Neural cell (in vitro differentiated cells): ENCODE measurements at regions not wholly inside any gene's neighbourhood (a gene's known extent, or its start where the extent isn't known, plus 50 kb on each side); places are given as distances from the start of the nearest gene placed in this dataset.

Experiments used
- H2AFZ ChIP-seq: fragments of 200-600, 300-800 bp; sonication (generic), shearing (Covaris generic); 2 replicates; pipeline ENCODE4 v1.6.0; 2014; ENCODE audit warnings: low read depth, mild to moderate bottlenecking, antibody characterized with exemption, low read length, moderate library complexity
- H3F3A ChIP-seq: fragments of 200-600 bp; shearing (Covaris generic); 2 replicates; pipeline ENCODE4 v1.6.1; 2016; ENCODE audit warnings: mild to moderate bottlenecking, moderate library complexity, mixed read lengths, antibody characterized with exemption, low read length; ENCODE audit not compliant: insufficient read depth, poor library complexity, severe bottlenecking
- H3K27ac ChIP-seq: fragments of 200-600, 300-800 bp; sonication (generic), shearing (Covaris generic); 2 replicates; pipeline ENCODE4 v1.5.1; 2014; ENCODE audit warnings: mild to moderate bottlenecking, low read length, moderate library complexity
- H3K27me3 ChIP-seq: fragments of 300-800, 200-600 bp; sonication (generic), shearing (Covaris generic); 2 replicates; pipeline ENCODE4 v1.6.0; 2014; ENCODE audit warnings: mild to moderate bottlenecking, low read depth, low read length, moderate library complexity; ENCODE audit not compliant: insufficient read depth
- H3K36me3 ChIP-seq: fragments of 300-800, 200-600 bp; sonication (generic), shearing (Covaris generic); 2 replicates; pipeline ENCODE4 v1.5.1; 2014; ENCODE audit warnings: mild to moderate bottlenecking, antibody characterized with exemption, low read length, moderate library complexity; ENCODE audit not compliant: insufficient read depth
- H3K4me2 ChIP-seq: fragments of 300-800, 200-600 bp; sonication (generic), shearing (Covaris generic); 2 replicates; pipeline ENCODE4 v1.6.0; 2014; ENCODE audit warnings: mild to moderate bottlenecking, low read length
- H3K4me3 ChIP-seq: fragments of 300-800, 200-600 bp; sonication (generic), shearing (Covaris generic); 2 replicates; pipeline ENCODE4 v1.5.1; 2014; ENCODE audit warnings: mild to moderate bottlenecking, low read length, moderate library complexity
- H3K79me2 ChIP-seq: fragments of 200-600 bp; shearing (Covaris generic); replicated peaks from 2 replicates; pipeline ENCODE4 v1.6.0; 2014; ENCODE audit warnings: mild to moderate bottlenecking, low read length, moderate library complexity; ENCODE audit not compliant: insufficient read depth
- H3K9ac ChIP-seq: fragments of 300-800, 200-600 bp; sonication (generic), shearing (Covaris generic); 2 replicates; pipeline ENCODE4 v1.6.1; 2016; ENCODE audit warnings: mild to moderate bottlenecking, low read length, mixed read lengths
- H3K9me2 ChIP-seq: fragments of 200-600 bp; shearing (Covaris generic); 2 replicates; pipeline ENCODE4 v1.6.1; 2016; ENCODE audit warnings: mild to moderate bottlenecking, low read length, mixed read lengths; ENCODE audit not compliant: insufficient read depth
- H3K9me3 ChIP-seq: fragments of 200-600, 300-800 bp; sonication (generic), shearing (Covaris generic); 2 replicates; pipeline ENCODE4 v1.6.1; 2016; ENCODE audit warnings: mild to moderate bottlenecking, mixed run types, low read length, moderate library complexity, mixed read lengths
- H4K20me1 ChIP-seq: fragments of 200-600 bp; shearing (Covaris generic); 2 replicates; pipeline ENCODE4 v1.6.1; 2016; ENCODE audit warnings: mild to moderate bottlenecking, mixed run types; ENCODE audit not compliant: insufficient read depth
- EP300 ChIP-seq: fragments of 450-650 bp; conservative IDR thresholded peaks from 2 replicates; pipeline ENCODE4 v1.6.1; 2014; ENCODE audit warnings: antibody characterized with exemption, mild to moderate bottlenecking, moderate library complexity; ENCODE audit not compliant: poor library complexity, severe bottlenecking
- EZH2 ChIP-seq: fragments of 200-600, 300-800 bp; shearing (Covaris generic), sonication (generic); IDR thresholded peaks from 2 replicates; pipeline ENCODE4 v1.6.1; 2014; ENCODE audit warnings: antibody characterized with exemption, low read length, borderline replicate concordance, mild to moderate bottlenecking; ENCODE audit not compliant: insufficient read depth, poor library complexity, severe bottlenecking
- MXI1 ChIP-seq: fragments of 450-650 bp; conservative IDR thresholded peaks from 2 replicates; pipeline ENCODE4 v1.6.1; 2014; ENCODE audit warnings: antibody characterized with exemption, mild to moderate bottlenecking; ENCODE audit not compliant: poor library complexity, severe bottlenecking
- POLR2AphosphoS5 ChIP-seq: IDR thresholded peaks from 2 replicates; pipeline ENCODE4 v1.6.1; 2012
- RAD21 ChIP-seq: fragments of 450-650 bp; conservative IDR thresholded peaks from 2 replicates; pipeline ENCODE4 v1.6.1; 2014; ENCODE audit warnings: antibody characterized with exemption, mild to moderate bottlenecking, moderate library complexity
- SMC3 ChIP-seq: fragments of 450-650 bp; conservative IDR thresholded peaks from 2 replicates; pipeline ENCODE4 v1.6.1; 2014; ENCODE audit warnings: antibody characterized with exemption, mild to moderate bottlenecking, moderate library complexity; ENCODE audit not compliant: poor library complexity
- TAF1 ChIP-seq: IDR thresholded peaks from 2 replicates; pipeline ENCODE4 v1.6.1; 2012; ENCODE audit warnings: low read depth
- TF ChIP-seq, protein P1 (sequence below): fragments of 450-650 bp; IDR thresholded peaks from 2 replicates; pipeline ENCODE4 v1.5.1; 2014; ENCODE audit warnings: antibody characterized with exemption, mild to moderate bottlenecking, moderate library complexity; ENCODE audit not compliant: poor library complexity, severe bottlenecking
- TF ChIP-seq, protein P2 (sequence below): IDR thresholded peaks from 2 replicates; pipeline ENCODE4 v1.6.1; 2012; ENCODE audit warnings: borderline replicate concordance

- no peak for TF ChIP-seq EP300
- TF ChIP-seq, protein P1, sequence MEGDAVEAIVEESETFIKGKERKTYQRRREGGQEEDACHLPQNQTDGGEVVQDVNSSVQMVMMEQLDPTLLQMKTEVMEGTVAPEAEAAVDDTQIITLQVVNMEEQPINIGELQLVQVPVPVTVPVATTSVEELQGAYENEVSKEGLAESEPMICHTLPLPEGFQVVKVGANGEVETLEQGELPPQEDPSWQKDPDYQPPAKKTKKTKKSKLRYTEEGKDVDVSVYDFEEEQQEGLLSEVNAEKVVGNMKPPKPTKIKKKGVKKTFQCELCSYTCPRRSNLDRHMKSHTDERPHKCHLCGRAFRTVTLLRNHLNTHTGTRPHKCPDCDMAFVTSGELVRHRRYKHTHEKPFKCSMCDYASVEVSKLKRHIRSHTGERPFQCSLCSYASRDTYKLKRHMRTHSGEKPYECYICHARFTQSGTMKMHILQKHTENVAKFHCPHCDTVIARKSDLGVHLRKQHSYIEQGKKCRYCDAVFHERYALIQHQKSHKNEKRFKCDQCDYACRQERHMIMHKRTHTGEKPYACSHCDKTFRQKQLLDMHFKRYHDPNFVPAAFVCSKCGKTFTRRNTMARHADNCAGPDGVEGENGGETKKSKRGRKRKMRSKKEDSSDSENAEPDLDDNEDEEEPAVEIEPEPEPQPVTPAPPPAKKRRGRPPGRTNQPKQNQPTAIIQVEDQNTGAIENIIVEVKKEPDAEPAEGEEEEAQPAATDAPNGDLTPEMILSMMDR, result no peak
- no peak for TF ChIP-seq MXI1
- TF ChIP-seq SMC3, result no peak
- no peak for TF ChIP-seq POLR2AphosphoS5
- TF ChIP-seq, protein P2, sequence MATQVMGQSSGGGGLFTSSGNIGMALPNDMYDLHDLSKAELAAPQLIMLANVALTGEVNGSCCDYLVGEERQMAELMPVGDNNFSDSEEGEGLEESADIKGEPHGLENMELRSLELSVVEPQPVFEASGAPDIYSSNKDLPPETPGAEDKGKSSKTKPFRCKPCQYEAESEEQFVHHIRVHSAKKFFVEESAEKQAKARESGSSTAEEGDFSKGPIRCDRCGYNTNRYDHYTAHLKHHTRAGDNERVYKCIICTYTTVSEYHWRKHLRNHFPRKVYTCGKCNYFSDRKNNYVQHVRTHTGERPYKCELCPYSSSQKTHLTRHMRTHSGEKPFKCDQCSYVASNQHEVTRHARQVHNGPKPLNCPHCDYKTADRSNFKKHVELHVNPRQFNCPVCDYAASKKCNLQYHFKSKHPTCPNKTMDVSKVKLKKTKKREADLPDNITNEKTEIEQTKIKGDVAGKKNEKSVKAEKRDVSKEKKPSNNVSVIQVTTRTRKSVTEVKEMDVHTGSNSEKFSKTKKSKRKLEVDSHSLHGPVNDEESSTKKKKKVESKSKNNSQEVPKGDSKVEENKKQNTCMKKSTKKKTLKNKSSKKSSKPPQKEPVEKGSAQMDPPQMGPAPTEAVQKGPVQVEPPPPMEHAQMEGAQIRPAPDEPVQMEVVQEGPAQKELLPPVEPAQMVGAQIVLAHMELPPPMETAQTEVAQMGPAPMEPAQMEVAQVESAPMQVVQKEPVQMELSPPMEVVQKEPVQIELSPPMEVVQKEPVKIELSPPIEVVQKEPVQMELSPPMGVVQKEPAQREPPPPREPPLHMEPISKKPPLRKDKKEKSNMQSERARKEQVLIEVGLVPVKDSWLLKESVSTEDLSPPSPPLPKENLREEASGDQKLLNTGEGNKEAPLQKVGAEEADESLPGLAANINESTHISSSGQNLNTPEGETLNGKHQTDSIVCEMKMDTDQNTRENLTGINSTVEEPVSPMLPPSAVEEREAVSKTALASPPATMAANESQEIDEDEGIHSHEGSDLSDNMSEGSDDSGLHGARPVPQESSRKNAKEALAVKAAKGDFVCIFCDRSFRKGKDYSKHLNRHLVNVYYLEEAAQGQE, result no peak
- TF ChIP-seq EZH2, result no peak
- no peak for TF ChIP-seq TAF1
- TF ChIP-seq RAD21, result no peak
- H2AFZ ChIP-seq, result no peak overlapping the region
- no peaks in the 10 kb centered on the region for H3F3A ChIP-seq
- no peak overlapping the region for H3K4me3 ChIP-seq
- H3K9me2 ChIP-seq, result no peaks in the 10 kb centered on the region
- H3K27ac ChIP-seq, result no peak overlapping the region
- no peaks in the 10 kb centered on the region for H4K20me1 ChIP-seq
- H3K4me2 ChIP-seq, result no peak overlapping the region
- no peaks in the 10 kb centered on the region for H3K27me3 ChIP-seq
- H3K79me2 ChIP-seq, result no peaks in the 10 kb centered on the region
- H3K36me3 ChIP-seq, result no peaks in the 10 kb centered on the region
- no peak overlapping the region for H3K9ac ChIP-seq
- H3K9me3 ChIP-seq, result no peaks in the 10 kb centered on the region
Measured at GRCh38 chr10:44004913-44005787, 356.5 kb upstream of the ZNF32 start.

DNA sequence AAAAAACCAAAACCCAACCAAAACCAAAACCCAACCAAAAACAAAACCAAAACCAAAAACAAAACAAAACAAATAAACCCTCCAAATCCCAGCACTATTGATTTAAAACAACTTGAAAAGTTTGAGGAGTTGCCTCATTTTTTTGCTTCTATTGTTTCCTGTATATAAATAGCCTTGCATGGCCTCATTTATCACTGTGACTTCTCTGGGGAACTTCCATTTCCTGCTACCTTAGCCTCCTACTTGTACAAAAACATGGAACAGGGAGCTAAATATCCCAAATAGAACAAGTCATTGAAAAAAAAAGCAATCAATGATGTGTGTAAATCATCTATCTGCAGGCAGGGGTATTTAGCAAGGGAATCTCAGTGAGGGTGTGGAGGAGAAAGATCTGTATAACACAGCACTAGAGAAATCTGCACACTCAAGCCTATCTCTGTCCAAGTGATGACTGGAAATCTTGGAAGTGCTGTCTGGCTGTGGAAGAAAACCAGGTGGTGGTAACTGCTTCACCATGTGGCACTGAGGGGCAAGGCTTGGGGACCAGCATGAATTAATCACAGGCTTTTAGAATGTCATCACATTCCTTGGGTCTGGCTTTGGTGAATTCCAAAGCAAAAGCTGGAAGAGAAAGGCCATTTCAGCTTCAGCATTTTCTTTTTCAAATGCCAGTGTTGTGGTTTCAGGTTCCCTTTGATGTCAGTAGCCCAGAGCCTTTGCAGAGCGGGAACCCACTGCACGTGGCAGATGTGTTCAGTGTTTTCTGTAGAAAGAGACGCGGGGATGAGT lies 349.5 kb upstream of the ZNF32 start:
- Histone ChIP-seq H3K4me2 (no peak overlapping the region), H3K27me3 (no peaks in the 10 kb centered on the region), H3K9ac (no peak overlapping the region), H3K79me2 (no peaks in the 10 kb centered on the region), H3K9me2 (no peaks in the 10 kb centered on the region), H3K36me3 (no peaks in the 10 kb centered on the region), H4K20me1 (no peaks in the 10 kb centered on the region), H2AFZ (no peak overlapping the region), H3K9me3 (no peaks in the 10 kb centered on the region), H3K27ac (no peak overlapping the region), H3F3A (no peaks in the 10 kb centered on the region), H3K4me3 (no peak overlapping the region)
- no peak for TF ChIP-seq EP300
- TF ChIP-seq, protein P1, result no peak
- TF ChIP-seq RAD21, result no peak
- TF ChIP-seq EZH2, result no peak
- no peak for TF ChIP-seq MXI1
- no peak for TF ChIP-seq TAF1
- TF ChIP-seq, protein P2, result no peak
- no peak for TF ChIP-seq SMC3
- no peak for TF ChIP-seq POLR2AphosphoS5
